IMR-90 (cell line): ENCODE measurements at regions not wholly inside any gene's neighbourhood (a gene's known extent, or its start where the extent isn't known, plus 50 kb on each side); places are given as distances from the start of the nearest gene placed in this dataset.

Source experiments
- ATAC-seq: fragments of 200-7000 bp; cut with Tn5 transposase; 2 replicates; pipeline ENCODE4 v1.9.1; 2020; ENCODE audit warnings: low read depth, mild to moderate bottlenecking, moderate library complexity
- BruUV-seq: library from RNA; stranded (reverse); fragments of 400-500 nt; replicated peaks from 2 replicates; lab custom pipeline; 2021; lab: Mats Ljungman, UMichigan
- CTCF ChIA-PET: fragments of 300-600 bp; formaldehyde crosslinking; extraction: SDS; loops from one replicate; lab custom pipeline; 2021; ENCODE audit warnings: antibody characterized with exemption; lab: Yijun Ruan, JAX
- POLR2A ChIA-PET: fragments of 300-600 bp; sonication (Branson Sonifier 250); formaldehyde crosslinking; loops from one replicate; lab custom pipeline; 2022; ENCODE audit warnings: antibody characterized with exemption; ENCODE audit not compliant: unreplicated experiment; lab: Charles Lee
- DNase-seq: peaks from one replicate; pipeline ENCODE4 v3.0.0; 2013
- H2AFZ ChIP-seq: replicated peaks from 2 replicates; pipeline ENCODE3; 2013; ENCODE audit warnings: low read length, mild to moderate bottlenecking; ENCODE audit not compliant: poor library complexity
- H2AK5ac ChIP-seq: 2 replicates; pipeline ENCODE4 v1.6.1; 2013; ENCODE audit warnings: low read depth, low read length, inconsistent platforms
- H2AK9ac ChIP-seq: replicated peaks from 2 replicates; pipeline ENCODE3; 2013; ENCODE audit warnings: mild to moderate bottlenecking, low read depth, low read length, moderate library complexity; ENCODE audit not compliant: poor library complexity
- H2BK120ac ChIP-seq: 2 replicates; pipeline ENCODE4 v1.6.1; 2013; ENCODE audit warnings: low read depth, low read length, inconsistent platforms
- H2BK15ac ChIP-seq: 3 replicates; pipeline ENCODE4 v1.6.1; 2013; ENCODE audit warnings: low read depth, low read length, inconsistent platforms
- H2BK20ac ChIP-seq: 2 replicates; pipeline ENCODE4 v1.6.1; 2013; ENCODE audit warnings: low read depth, mild to moderate bottlenecking, inconsistent platforms, low read length, moderate library complexity
- H2BK5ac ChIP-seq: 2 replicates; pipeline ENCODE4 v1.6.1; 2013; ENCODE audit warnings: mild to moderate bottlenecking, low read depth, low read length, inconsistent platforms; ENCODE audit not compliant: poor library complexity, severe bottlenecking
- H3K14ac ChIP-seq: replicated peaks from 2 replicates; pipeline ENCODE4 v1.6.1; 2013; ENCODE audit warnings: low read depth, low read length, inconsistent platforms
- H3K18ac ChIP-seq: 2 replicates; pipeline ENCODE4 v1.6.1; 2013; ENCODE audit warnings: low read depth, low read length, control low read depth
- H3K23ac ChIP-seq: 2 replicates; pipeline ENCODE4 v1.6.1; 2013; ENCODE audit warnings: low read depth, low read length, inconsistent platforms
- H3K27ac ChIP-seq: 2 replicates; pipeline ENCODE4 v1.5.1; 2013; ENCODE audit warnings: mild to moderate bottlenecking, control low read depth, low read length; ENCODE audit not compliant: insufficient read depth
- H3K27me3 ChIP-seq: 2 replicates; pipeline ENCODE4 v1.6.1; 2013; ENCODE audit warnings: low read length; ENCODE audit not compliant: control insufficient read depth, insufficient read depth
- H3K36me3 ChIP-seq: 2 replicates; pipeline ENCODE4 v1.6.1; 2013; ENCODE audit warnings: low read length, mixed read lengths; ENCODE audit not compliant: control insufficient read depth, insufficient read depth
- H3K4ac ChIP-seq: 2 replicates; pipeline ENCODE4 v1.6.1; 2013; ENCODE audit warnings: low read depth, low read length, inconsistent platforms
- H3K4me1 ChIP-seq: 2 replicates; pipeline ENCODE4 v1.6.1; 2013; ENCODE audit warnings: low read length, mixed read lengths; ENCODE audit not compliant: control insufficient read depth, insufficient read depth
- H3K4me2 ChIP-seq: 2 replicates; pipeline ENCODE4 v1.6.1; 2013; ENCODE audit warnings: low read depth, mild to moderate bottlenecking, control low read depth, low read length, moderate library complexity
- H3K4me3 ChIP-seq: 2 replicates; pipeline ENCODE4 v1.5.1; 2013; ENCODE audit warnings: low read depth, mild to moderate bottlenecking, control low read depth, low read length, moderate library complexity; ENCODE audit not compliant: insufficient read depth
- H3K56ac ChIP-seq: 2 replicates; pipeline ENCODE4 v1.6.1; 2013; ENCODE audit warnings: low read length, inconsistent platforms; ENCODE audit not compliant: insufficient read depth; ENCODE audit errors: extremely low read depth
- H3K79me1 ChIP-seq, 2 experiments: 2 replicates each; pipeline ENCODE4 v1.6.1; 2013; ENCODE audit warnings: low read length in 2 of 2, inconsistent platforms in 1 of 2, low read depth in 1 of 2
- H3K9ac ChIP-seq: 2 replicates; pipeline ENCODE4 v1.6.1; 2013; ENCODE audit warnings: low read depth, low read length, control low read depth
- H3K9me1 ChIP-seq: 2 replicates; pipeline ENCODE4 v1.6.1; 2013; ENCODE audit warnings: low read length, inconsistent platforms; ENCODE audit not compliant: insufficient read depth
- H3K9me3 ChIP-seq: 2 replicates; pipeline ENCODE4 v1.6.1; 2013; ENCODE audit warnings: low read length; ENCODE audit not compliant: control insufficient read depth, insufficient read depth
- H4K20me1 ChIP-seq: 2 replicates; pipeline ENCODE4 v1.6.1; 2013; ENCODE audit warnings: low read length, inconsistent platforms; ENCODE audit not compliant: insufficient read depth
- H4K5ac ChIP-seq: 2 replicates; pipeline ENCODE4 v1.6.1; 2013; ENCODE audit warnings: mild to moderate bottlenecking, low read depth, low read length, control low read depth
- H4K8ac ChIP-seq, 2 experiments: 2 replicates each; pipeline ENCODE4 v1.6.1; 2013; ENCODE audit warnings: low read depth in 2 of 2, low read length in 2 of 2, control low read depth in 1 of 2, inconsistent platforms in 1 of 2
- H4K91ac ChIP-seq: 2 replicates; pipeline ENCODE4 v1.6.1; 2013; ENCODE audit warnings: low read depth, low read length, inconsistent platforms; ENCODE audit not compliant: insufficient read depth
- BHLHE40 ChIP-seq: fragments of 150-350 bp; IDR thresholded peaks from 2 replicates; pipeline ENCODE4 v1.6.1; 2016; ENCODE audit warnings: mild to moderate bottlenecking, low read depth, low read length
- FOS ChIP-seq: fragments of 150-350 bp; IDR thresholded peaks from 2 replicates; pipeline ENCODE4 v1.6.1; 2016; ENCODE audit warnings: low read depth, low read length
- MAFK ChIP-seq: IDR thresholded peaks from 2 replicates; pipeline ENCODE4 v1.6.1; 2012; ENCODE audit warnings: low read depth, low read length, improper control_type of control experiment
- POLR2A ChIP-seq: IDR thresholded peaks from 2 replicates; pipeline ENCODE4 v1.6.1; 2012; ENCODE audit warnings: mild to moderate bottlenecking, low read depth, low read length
- RAD21 ChIP-seq: IDR thresholded peaks from 2 replicates; pipeline ENCODE4 v1.6.1; 2012; ENCODE audit warnings: low read length, improper control_type of control experiment
- RCOR1 ChIP-seq: IDR thresholded peaks from 2 replicates; pipeline ENCODE4 v1.6.1; 2012; ENCODE audit warnings: mild to moderate bottlenecking, low read length, improper control_type of control experiment; ENCODE audit not compliant: insufficient replicate concordance
- RFX5 ChIP-seq: IDR thresholded peaks from 2 replicates; pipeline ENCODE4 v1.8.0; 2012; ENCODE audit warnings: low read depth, mild to moderate bottlenecking, low read length, moderate library complexity
- WGBS, 2 experiments: methylation state at CpG; one replicate each; pipeline versions ENCODE4 v1.1.5 to v1.1.7; 2013; ENCODE audit warnings: missing lambda C conversion rate in 2 of 2; ENCODE audit not compliant: insufficient read length in 1 of 2; ENCODE audit errors: extremely low coverage in 2 of 2; 5-methylcytosine and 5-hydroxymethylcytosine counted together
- dilution Hi-C: fragments of 300-500 bp; cut with HindIII; formaldehyde crosslinking; loops from one replicate; pipeline ENCODE4 v1.14.3; 2018; ENCODE audit warnings: low sequenced_read_pairs; ENCODE audit not compliant: unreplicated experiment
- in situ Hi-C: fragments of 300-500 bp; cut with MboI; formaldehyde crosslinking; loops from 3 replicates; pipeline ENCODE4 v1.14.3; 2019; ENCODE audit warnings: low sequenced_read_pairs, inconsistent platforms, mixed read lengths
- intact Hi-C: fragments of 100-400 bp; cut with micrococcal nuclease; formaldehyde crosslinking; loops from 2 replicates; pipeline ENCODE4 v1.10.0; 2022
- TF ChIP-seq, protein P1 (sequence below): fragments of 150-350 bp; IDR thresholded peaks from 2 replicates; pipeline ENCODE4 v1.6.1; 2016; ENCODE audit warnings: low read depth, mild to moderate bottlenecking, low read length, moderate library complexity, borderline replicate concordance

DNA sequence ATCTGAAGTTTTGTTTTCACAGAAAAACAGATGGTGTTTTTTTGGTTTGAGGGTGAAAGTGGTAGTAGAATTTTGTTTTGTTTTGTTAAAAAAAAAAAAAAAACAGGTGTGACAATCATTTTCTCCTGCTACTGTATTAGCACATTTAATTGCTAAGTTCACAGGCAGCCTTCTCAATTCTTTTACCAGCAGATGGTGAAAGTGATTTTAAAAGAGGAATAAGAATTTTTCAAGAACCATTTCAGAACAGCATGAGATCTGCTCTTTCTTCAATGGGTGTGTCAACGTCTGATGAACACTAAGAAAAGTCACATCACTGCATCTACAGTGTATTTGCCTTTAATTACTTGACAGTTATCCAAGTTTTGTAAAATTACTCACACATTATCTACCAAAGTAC, 303.7 kb upstream of the USP15 start:
- Histone ChIP-seq H4K20me1 (no peaks in the 10 kb centered on the region), H3K9me1 (no peaks in the 10 kb centered on the region), H2AFZ (no peak overlapping the region), H3K36me3 (no peaks in the 10 kb centered on the region), H3K4me3 (no peak overlapping the region), H2BK15ac (no peak overlapping the region), H3K9me3 (peaks cover 5% of the 10 kb centered on the region; the same call in 1 of the 2 replicates), H4K8ac (no peak overlapping the region), H2BK20ac (no peak overlapping the region), H2AK9ac (no peak overlapping the region), H4K91ac (no peak overlapping the region), H3K4me2 (no peak overlapping the region), H3K27ac (no peak overlapping the region), H3K9ac (no peak overlapping the region), H2BK5ac (no peak overlapping the region), H3K23ac (no peak overlapping the region), H3K4me1 (no peaks in the 10 kb centered on the region), H3K14ac (no peak overlapping the region), H2BK120ac (no peak overlapping the region), H3K56ac (no peak overlapping the region), H3K4ac (no peak overlapping the region), H3K79me1 (no peaks in the 10 kb centered on the region), H4K5ac (no peak overlapping the region), H3K18ac (no peak overlapping the region), H3K27me3 (no peaks in the 10 kb centered on the region), H2AK5ac (no peak overlapping the region)
- TF ChIP-seq BHLHE40 (no peak), RCOR1 (no peak), POLR2A (no peak), RAD21 (no peak), MAFK (no peak), RFX5 (no peak), FOS (no peak)
- TF ChIP-seq, protein P1, sequence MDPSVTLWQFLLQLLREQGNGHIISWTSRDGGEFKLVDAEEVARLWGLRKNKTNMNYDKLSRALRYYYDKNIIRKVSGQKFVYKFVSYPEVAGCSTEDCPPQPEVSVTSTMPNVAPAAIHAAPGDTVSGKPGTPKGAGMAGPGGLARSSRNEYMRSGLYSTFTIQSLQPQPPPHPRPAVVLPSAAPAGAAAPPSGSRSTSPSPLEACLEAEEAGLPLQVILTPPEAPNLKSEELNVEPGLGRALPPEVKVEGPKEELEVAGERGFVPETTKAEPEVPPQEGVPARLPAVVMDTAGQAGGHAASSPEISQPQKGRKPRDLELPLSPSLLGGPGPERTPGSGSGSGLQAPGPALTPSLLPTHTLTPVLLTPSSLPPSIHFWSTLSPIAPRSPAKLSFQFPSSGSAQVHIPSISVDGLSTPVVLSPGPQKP, result no peak
- no peak for DNase-seq
- intact Hi-C loops, result no loop called here
- BruUV-seq, result no TSS peak
- no peak for ATAC-seq
- no CpG with 5 or more reads among the region's 1 CpG for WGBS, 2 experiments
- POLR2A ChIA-PET, result no interaction called here
- CTCF ChIA-PET, result no interaction called here
- dilution Hi-C loops, result no loop called here
- in situ Hi-C loops, result no loop called here
